IMR-90 (cell line): ENCODE measurements at regions not wholly inside any gene's neighbourhood (a gene's known extent, or its start where the extent isn't known, plus 50 kb on each side); places are given as distances from the start of the nearest gene placed in this dataset.

Experiments used
- ATAC-seq: fragments of 200-7000 bp; cut with Tn5 transposase; 2 replicates; pipeline ENCODE4 v1.9.1; 2020; ENCODE audit warnings: low read depth, mild to moderate bottlenecking, moderate library complexity
- BruUV-seq: library from RNA; stranded (reverse); fragments of 400-500 nt; replicated peaks from 2 replicates; lab custom pipeline; 2021; lab: Mats Ljungman, UMichigan
- CTCF ChIA-PET: fragments of 300-600 bp; formaldehyde crosslinking; extraction: SDS; loops from one replicate; lab custom pipeline; 2021; ENCODE audit warnings: antibody characterized with exemption; lab: Yijun Ruan, JAX
- POLR2A ChIA-PET: fragments of 300-600 bp; sonication (Branson Sonifier 250); formaldehyde crosslinking; loops from one replicate; lab custom pipeline; 2022; ENCODE audit warnings: antibody characterized with exemption; ENCODE audit not compliant: unreplicated experiment; lab: Charles Lee
- DNase-seq: peaks from one replicate; pipeline ENCODE4 v3.0.0; 2013
- H2AFZ ChIP-seq: replicated peaks from 2 replicates; pipeline ENCODE3; 2013; ENCODE audit warnings: low read length, mild to moderate bottlenecking; ENCODE audit not compliant: poor library complexity
- H2AK5ac ChIP-seq: 2 replicates; pipeline ENCODE4 v1.6.1; 2013; ENCODE audit warnings: low read depth, low read length, inconsistent platforms
- H2AK9ac ChIP-seq: replicated peaks from 2 replicates; pipeline ENCODE3; 2013; ENCODE audit warnings: mild to moderate bottlenecking, low read depth, low read length, moderate library complexity; ENCODE audit not compliant: poor library complexity
- H2BK120ac ChIP-seq: 2 replicates; pipeline ENCODE4 v1.6.1; 2013; ENCODE audit warnings: low read depth, low read length, inconsistent platforms
- H2BK15ac ChIP-seq: 3 replicates; pipeline ENCODE4 v1.6.1; 2013; ENCODE audit warnings: low read depth, low read length, inconsistent platforms
- H2BK20ac ChIP-seq: 2 replicates; pipeline ENCODE4 v1.6.1; 2013; ENCODE audit warnings: low read depth, mild to moderate bottlenecking, inconsistent platforms, low read length, moderate library complexity
- H2BK5ac ChIP-seq: 2 replicates; pipeline ENCODE4 v1.6.1; 2013; ENCODE audit warnings: mild to moderate bottlenecking, low read depth, low read length, inconsistent platforms; ENCODE audit not compliant: poor library complexity, severe bottlenecking
- H3K14ac ChIP-seq: replicated peaks from 2 replicates; pipeline ENCODE4 v1.6.1; 2013; ENCODE audit warnings: low read depth, low read length, inconsistent platforms
- H3K18ac ChIP-seq: 2 replicates; pipeline ENCODE4 v1.6.1; 2013; ENCODE audit warnings: low read depth, low read length, control low read depth
- H3K23ac ChIP-seq: 2 replicates; pipeline ENCODE4 v1.6.1; 2013; ENCODE audit warnings: low read depth, low read length, inconsistent platforms
- H3K27ac ChIP-seq: 2 replicates; pipeline ENCODE4 v1.5.1; 2013; ENCODE audit warnings: mild to moderate bottlenecking, control low read depth, low read length; ENCODE audit not compliant: insufficient read depth
- H3K27me3 ChIP-seq: 2 replicates; pipeline ENCODE4 v1.6.1; 2013; ENCODE audit warnings: low read length; ENCODE audit not compliant: control insufficient read depth, insufficient read depth
- H3K36me3 ChIP-seq: 2 replicates; pipeline ENCODE4 v1.6.1; 2013; ENCODE audit warnings: low read length, mixed read lengths; ENCODE audit not compliant: control insufficient read depth, insufficient read depth
- H3K4ac ChIP-seq: 2 replicates; pipeline ENCODE4 v1.6.1; 2013; ENCODE audit warnings: low read depth, low read length, inconsistent platforms
- H3K4me1 ChIP-seq: 2 replicates; pipeline ENCODE4 v1.6.1; 2013; ENCODE audit warnings: low read length, mixed read lengths; ENCODE audit not compliant: control insufficient read depth, insufficient read depth
- H3K4me2 ChIP-seq: 2 replicates; pipeline ENCODE4 v1.6.1; 2013; ENCODE audit warnings: low read depth, mild to moderate bottlenecking, control low read depth, low read length, moderate library complexity
- H3K4me3 ChIP-seq: 2 replicates; pipeline ENCODE4 v1.5.1; 2013; ENCODE audit warnings: low read depth, mild to moderate bottlenecking, control low read depth, low read length, moderate library complexity; ENCODE audit not compliant: insufficient read depth
- H3K56ac ChIP-seq: 2 replicates; pipeline ENCODE4 v1.6.1; 2013; ENCODE audit warnings: low read length, inconsistent platforms; ENCODE audit not compliant: insufficient read depth; ENCODE audit errors: extremely low read depth
- H3K79me1 ChIP-seq, 2 experiments: 2 replicates each; pipeline ENCODE4 v1.6.1; 2013; ENCODE audit warnings: low read length in 2 of 2, inconsistent platforms in 1 of 2, low read depth in 1 of 2
- H3K9ac ChIP-seq: 2 replicates; pipeline ENCODE4 v1.6.1; 2013; ENCODE audit warnings: low read depth, low read length, control low read depth
- H3K9me1 ChIP-seq: 2 replicates; pipeline ENCODE4 v1.6.1; 2013; ENCODE audit warnings: low read length, inconsistent platforms; ENCODE audit not compliant: insufficient read depth
- H3K9me3 ChIP-seq: 2 replicates; pipeline ENCODE4 v1.6.1; 2013; ENCODE audit warnings: low read length; ENCODE audit not compliant: control insufficient read depth, insufficient read depth
- H4K20me1 ChIP-seq: 2 replicates; pipeline ENCODE4 v1.6.1; 2013; ENCODE audit warnings: low read length, inconsistent platforms; ENCODE audit not compliant: insufficient read depth
- H4K5ac ChIP-seq: 2 replicates; pipeline ENCODE4 v1.6.1; 2013; ENCODE audit warnings: mild to moderate bottlenecking, low read depth, low read length, control low read depth
- H4K8ac ChIP-seq, 2 experiments: 2 replicates each; pipeline ENCODE4 v1.6.1; 2013; ENCODE audit warnings: low read depth in 2 of 2, low read length in 2 of 2, control low read depth in 1 of 2, inconsistent platforms in 1 of 2
- H4K91ac ChIP-seq: 2 replicates; pipeline ENCODE4 v1.6.1; 2013; ENCODE audit warnings: low read depth, low read length, inconsistent platforms; ENCODE audit not compliant: insufficient read depth
- BHLHE40 ChIP-seq: fragments of 150-350 bp; IDR thresholded peaks from 2 replicates; pipeline ENCODE4 v1.6.1; 2016; ENCODE audit warnings: mild to moderate bottlenecking, low read depth, low read length
- CEBPB ChIP-seq: IDR thresholded peaks from 2 replicates; pipeline ENCODE4 v1.6.1; 2012; ENCODE audit warnings: low read depth, low read length, improper control_type of control experiment
- ELK1 ChIP-seq: fragments of 150-350 bp; IDR thresholded peaks from 2 replicates; pipeline ENCODE4 v1.6.1; 2016; ENCODE audit warnings: low read depth, mild to moderate bottlenecking, low read length, moderate library complexity, borderline replicate concordance
- MXI1 ChIP-seq: IDR thresholded peaks from 2 replicates; pipeline ENCODE4 v1.6.1; 2012; ENCODE audit warnings: low read depth, mild to moderate bottlenecking, low read length, moderate library complexity, borderline replicate concordance
- NFE2L2 ChIP-seq: fragments of 150-350 bp; IDR thresholded peaks from 2 replicates; pipeline ENCODE4 v1.6.1; 2016; ENCODE audit warnings: low read depth, mild to moderate bottlenecking, low read length
- RCOR1 ChIP-seq: IDR thresholded peaks from 2 replicates; pipeline ENCODE4 v1.6.1; 2012; ENCODE audit warnings: mild to moderate bottlenecking, low read length, improper control_type of control experiment; ENCODE audit not compliant: insufficient replicate concordance
- SMC3 ChIP-seq: fragments of 150-350 bp; IDR thresholded peaks from 2 replicates; pipeline ENCODE4 v1.6.1; 2016; ENCODE audit warnings: low read depth, mild to moderate bottlenecking, antibody characterized with exemption, low read length, moderate library complexity
- USF2 ChIP-seq: fragments of 150-350 bp; IDR thresholded peaks from 2 replicates; pipeline ENCODE4 v1.6.1; 2017; ENCODE audit warnings: mild to moderate bottlenecking, antibody characterized with exemption, low read length, low read depth
- WGBS, 2 experiments: methylation state at CpG; one replicate each; pipeline versions ENCODE4 v1.1.5 to v1.1.7; 2013; ENCODE audit warnings: missing lambda C conversion rate in 2 of 2; ENCODE audit not compliant: insufficient read length in 1 of 2; ENCODE audit errors: extremely low coverage in 2 of 2; 5-methylcytosine and 5-hydroxymethylcytosine counted together
- dilution Hi-C: fragments of 300-500 bp; cut with HindIII; formaldehyde crosslinking; loops from one replicate; pipeline ENCODE4 v1.14.3; 2018; ENCODE audit warnings: low sequenced_read_pairs; ENCODE audit not compliant: unreplicated experiment
- in situ Hi-C: fragments of 300-500 bp; cut with MboI; formaldehyde crosslinking; loops from 3 replicates; pipeline ENCODE4 v1.14.3; 2019; ENCODE audit warnings: low sequenced_read_pairs, inconsistent platforms, mixed read lengths
- intact Hi-C: fragments of 100-400 bp; cut with micrococcal nuclease; formaldehyde crosslinking; loops from 2 replicates; pipeline ENCODE4 v1.10.0; 2022

DNA sequence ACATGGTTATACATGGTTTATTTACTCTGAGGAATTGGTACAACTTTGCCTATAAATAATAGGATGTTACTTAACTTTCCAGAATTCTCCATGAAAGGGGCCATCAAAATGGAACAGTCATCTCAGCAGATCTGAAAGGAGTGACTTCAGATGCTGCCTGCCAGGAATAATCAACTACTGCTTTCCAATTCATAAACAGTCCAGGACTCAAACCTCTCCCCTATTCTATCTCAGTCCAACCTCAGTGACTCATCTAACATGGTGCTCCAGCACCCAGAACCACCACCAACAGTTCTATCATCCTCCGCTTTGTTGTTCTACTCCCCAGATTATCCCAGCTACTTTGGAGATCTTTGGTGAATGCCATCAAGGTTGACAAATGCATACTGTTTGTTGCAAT, 221.5 kb upstream of the MPDZ start:
- Histone ChIP-seq H3K4ac (no peak overlapping the region), H2AK5ac (no peak overlapping the region), H3K9me1 (no peaks in the 10 kb centered on the region), H3K14ac (no peak overlapping the region), H3K4me1 (no peaks in the 10 kb centered on the region), H2BK5ac (no peak overlapping the region), H2BK120ac (no peak overlapping the region), H3K23ac (no peak overlapping the region), H3K18ac (no peak overlapping the region), H4K91ac (no peak overlapping the region), H3K56ac (no peak overlapping the region), H3K9ac (no peak overlapping the region), H4K8ac (no peak overlapping the region), H3K4me2 (no peak overlapping the region), H4K5ac (no peak overlapping the region), H2AK9ac (no peak overlapping the region), H3K9me3 (no peaks in the 10 kb centered on the region), H3K27ac (no peak overlapping the region), H2BK15ac (no peak overlapping the region), H2AFZ (no peak overlapping the region), H3K27me3 (no peaks in the 10 kb centered on the region), H4K20me1 (no peaks in the 10 kb centered on the region), H3K79me1 (no peaks in the 10 kb centered on the region), H3K36me3 (no peaks in the 10 kb centered on the region), H3K4me3 (no peak overlapping the region), H2BK20ac (no peak overlapping the region)
- in situ Hi-C loops (no loop called here), intact Hi-C loops (no loop called here), dilution Hi-C loops (no loop called here)
- TF ChIP-seq SMC3 (no peak), USF2 (no peak), NFE2L2 (no peak), RCOR1 (no peak), ELK1 (no peak), BHLHE40 (no peak), CEBPB (no peak), MXI1 (no peak)
- WGBS, 2 experiments, result no CpG with 5 or more reads among the region's 1 CpG
- POLR2A ChIA-PET, result no interaction called here
- no TSS peak for BruUV-seq
- ATAC-seq (no peak), DNase-seq (no peak)
- CTCF ChIA-PET, result no interaction called here
